DLD1 (cell line): ENCODE measurements at regions not wholly inside any gene's neighbourhood (a gene's known extent, or its start where the extent isn't known, plus 50 kb on each side); places are given as distances from the start of the nearest gene placed in this dataset.
"Not testable (repeated sequence)": the region's sequence is repeated elsewhere in the genome, so short reads cannot be mapped to it uniquely, and the experiment has no call there.

Experiments
- in situ Hi-C: cut with HindIII; loops from 2 replicates; pipeline ENCODE4 v1.10.0; 2017; ENCODE audit warnings: low sequenced_read_pairs

GRCh38 chr9:81371824-81372223 is 317.5 kb downstream of the TLE1 start:
- in situ Hi-C loops, result no loop called here

- in situ Hi-C loops, result no loop called here
Observed at GRCh38 chr9:81370650-81371049, 318.7 kb downstream of the TLE1 start.

- in situ Hi-C loops, result no loop called here
Observed at GRCh38 chr9:81370096-81370495, 319.3 kb downstream of the TLE1 start.

GRCh38 chr9:81369121-81369520 is 320.2 kb downstream of the TLE1 start:
- in situ Hi-C loops, result no loop called here

- in situ Hi-C loops, result no loop called here
Observed at GRCh38 chr9:81363916-81364480, 325.3 kb downstream of the TLE1 start.

- in situ Hi-C loops, result no loop called here
Observed at GRCh38 chr9:81361296-81361695, 328.1 kb downstream of the TLE1 start.

GRCh38 chr9:81351166-81351565 is 338.2 kb downstream of the TLE1 start:
- in situ Hi-C loops, result no loop called here

GRCh38 chr9:81344366-81344765 is 345.0 kb downstream of the TLE1 start:
- in situ Hi-C loops, result no loop called here

- in situ Hi-C loops, result no loop called here
Observed at GRCh38 chr9:81335879-81336421, 353.4 kb downstream of the TLE1 start.

- in situ Hi-C loops, result no loop called here
Observed at GRCh38 chr9:81321551-81321950, 367.8 kb downstream of the TLE1 start.

GRCh38 chr9:81320909-81321482 is 368.4 kb downstream of the TLE1 start:
- in situ Hi-C loops, result no loop called here

GRCh38 chr9:81318571-81318970 is 370.8 kb downstream of the TLE1 start:
- in situ Hi-C loops, result no loop called here

GRCh38 chr9:81317939-81318338 is 371.4 kb downstream of the TLE1 start:
- in situ Hi-C loops, result no loop called here

GRCh38 chr9:81317223-81317622 is 372.1 kb downstream of the TLE1 start:
- in situ Hi-C loops, result no loop called here

- in situ Hi-C loops, result no loop called here
Observed at GRCh38 chr9:81314490-81314889, 374.9 kb downstream of the TLE1 start.

GRCh38 chr9:81313877-81314276 is 375.5 kb downstream of the TLE1 start:
- in situ Hi-C loops, result no loop called here

- in situ Hi-C loops, result no loop called here
Observed at GRCh38 chr9:81312346-81312745, 377.0 kb downstream of the TLE1 start.

GRCh38 chr9:81308404-81308803 is 380.9 kb downstream of the TLE1 start:
- in situ Hi-C loops, result no loop called here

GRCh38 chr9:81307791-81308190 is 381.6 kb downstream of the TLE1 start:
- in situ Hi-C loops, result not testable (repeated sequence)

GRCh38 chr9:81305561-81306182 is 383.7 kb downstream of the TLE1 start:
- in situ Hi-C loops, result no loop called here

- in situ Hi-C loops, result no loop called here
Observed at GRCh38 chr9:81303658-81304057, 385.7 kb downstream of the TLE1 start.

- in situ Hi-C loops, result no loop called here
Observed at GRCh38 chr9:81293651-81294050, 395.7 kb downstream of the TLE1 start.
